ENCODE measurements at regions not wholly inside any gene's neighbourhood (a gene's known extent, or its start where the extent isn't known, plus 50 kb on each side); places are given as distances from the start of the nearest gene placed in this dataset.

GRCh38 chr1:229111703-229112319 lies 159.1 kb upstream of the RAB4A start:
- DNase-seq: no peak

- no peak for DNase-seq
Observed at GRCh38 chr1:229112832-229113548, 157.9 kb upstream of the RAB4A start.

- DNase-seq: no peak
Observed at GRCh38 chr1:229114315-229114714, 156.6 kb upstream of the RAB4A start.

- no peak for DNase-seq
Observed at GRCh38 chr1:229114850-229115365, 156.0 kb upstream of the RAB4A start.

- DNase-seq: no peak
Observed at GRCh38 chr1:229116114-229116513, 154.8 kb upstream of the RAB4A start.

GRCh38 chr1:229117664-229118300 lies 153.1 kb upstream of the RAB4A start:
- DNase-seq: no peak

- DNase-seq: no peak
Observed at GRCh38 chr1:229118477-229119061, 152.3 kb upstream of the RAB4A start.

- no peak for DNase-seq
Observed at GRCh38 chr1:229119161-229119560, 151.8 kb upstream of the RAB4A start.

GRCh38 chr1:229119876-229120275 lies 151.0 kb upstream of the RAB4A start:
- DNase-seq: no peak

GRCh38 chr1:229121845-229122436 lies 149.0 kb upstream of the RAB4A start:
- no peak for DNase-seq

GRCh38 chr1:229122606-229123005 lies 148.3 kb upstream of the RAB4A start:
- DNase-seq: no peak

- no peak for DNase-seq
Observed at GRCh38 chr1:229124116-229124515, 146.8 kb upstream of the RAB4A start.

- no peak for DNase-seq
Observed at GRCh38 chr1:229124520-229125124, 146.3 kb upstream of the RAB4A start.

- no peak for DNase-seq
Observed at GRCh38 chr1:229127301-229127700, 143.6 kb upstream of the RAB4A start.

- DNase-seq: no peak
Observed at GRCh38 chr1:229128066-229128608, 142.8 kb upstream of the RAB4A start.

- no peak for DNase-seq
Observed at GRCh38 chr1:229129301-229130027, 141.4 kb upstream of the RAB4A start.

- no peak for DNase-seq
Observed at GRCh38 chr1:229130028-229130668, 140.8 kb upstream of the RAB4A start.

GRCh38 chr1:229131243-229132105 lies 139.4 kb upstream of the RAB4A start:
- no peak for DNase-seq

GRCh38 chr1:229132106-229132443 lies 138.8 kb upstream of the RAB4A start:
- no peak for DNase-seq

GRCh38 chr1:229132706-229133105 lies 138.2 kb upstream of the RAB4A start:
- no peak for DNase-seq

All from left kidney (tissue), 1 donor.